ENCODE measurements at regions not wholly inside any gene's neighbourhood (a gene's known extent, or its start where the extent isn't known, plus 50 kb on each side); places are given as distances from the start of the nearest gene placed in this dataset.

DNA sequence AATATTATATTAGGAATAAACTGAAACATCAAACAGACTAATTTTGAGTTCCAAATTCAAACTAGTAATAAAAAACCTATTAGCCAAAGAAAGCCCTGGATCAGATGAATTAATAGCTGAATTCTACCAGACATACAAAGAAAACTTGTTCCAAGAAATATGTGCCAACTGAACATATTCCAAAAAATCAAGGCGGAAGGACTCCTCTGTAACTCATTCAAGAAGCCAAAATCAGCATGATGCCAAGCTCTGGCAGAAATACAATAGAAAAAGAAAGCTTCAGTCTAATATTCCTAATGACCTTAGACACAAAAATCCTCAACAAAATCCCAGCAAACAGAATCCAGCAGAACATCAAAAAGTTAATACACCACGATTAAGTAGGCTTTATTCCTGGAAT is 619.1 kb upstream of the COX7C start:
- no peak for TF ChIP-seq CTCF (conservative IDR thresholded peaks at IDR 0.05)
- TF ChIP-seq EZH2 (IDR thresholded peaks at IDR 0.05; ENCODE audit: low read depth): no peak
